GM12874 (cell line): ENCODE measurements at regions not wholly inside any gene's neighbourhood (a gene's known extent, or its start where the extent isn't known, plus 50 kb on each side); places are given as distances from the start of the nearest gene placed in this dataset.

Experiments
- CTCF ChIP-seq: IDR thresholded peaks from 2 replicates; pipeline ENCODE4 v1.5.1; 2011; ENCODE audit warnings: low read depth, mild to moderate bottlenecking, control low read depth, low read length, moderate library complexity; ENCODE audit not compliant: insufficient read depth

GRCh38 chr6:74578339-74578738 is 627.5 kb downstream of the COL12A1 start:
- no peak for TF ChIP-seq CTCF

- no peak for TF ChIP-seq CTCF
These were observed 628.2 kb downstream of the COL12A1 start for GRCh38 chr6:74577619-74578018.

- peak; percentile 44; the same call in 1 of the 2 replicates for TF ChIP-seq CTCF
These were observed 631.1 kb downstream of the COL12A1 start for GRCh38 chr6:74574794-74575193.

GRCh38 chr6:74573613-74574012 is 632.2 kb downstream of the COL12A1 start:
- no peak for TF ChIP-seq CTCF

GRCh38 chr6:74570044-74570443 is 635.8 kb downstream of the COL12A1 start:
- no peak for TF ChIP-seq CTCF

GRCh38 chr6:74568861-74569260 is 637.0 kb downstream of the COL12A1 start:
- TF ChIP-seq CTCF: no peak

GRCh38 chr6:74567281-74567922 is 638.5 kb downstream of the COL12A1 start:
- no peak for TF ChIP-seq CTCF
